ENCODE measurements at regions not wholly inside any gene's neighbourhood (a gene's known extent, or its start where the extent isn't known, plus 50 kb on each side); places are given as distances from the start of the nearest gene placed in this dataset.

DNA sequence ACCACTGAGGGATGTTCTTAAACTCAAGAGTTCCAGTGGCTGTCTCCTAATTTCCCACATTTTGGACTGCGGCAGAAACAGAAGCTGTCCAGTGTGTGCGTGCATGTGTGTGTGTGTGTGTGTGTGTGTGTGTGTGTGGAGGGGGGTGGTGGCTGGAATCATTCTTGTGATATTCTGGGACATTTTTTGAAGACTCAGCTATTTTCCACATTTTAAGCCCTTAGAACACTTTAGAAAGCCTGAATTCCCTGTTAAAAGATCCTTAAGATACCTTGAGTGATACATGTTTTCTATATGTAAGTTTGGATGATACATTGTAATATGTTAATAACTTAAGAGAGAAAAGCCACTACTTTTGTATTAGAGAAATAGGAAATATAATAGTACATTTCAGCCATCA, 636.4 kb downstream of the PLPP3 start:
- DNase-seq (ENCODE audit: low read depth in 1 of 2, low spot score in 2 of 2) = no peak
- Histone ChIP-seq H4K20me1 (replicated peaks in 1 of 2; ENCODE audit: control insufficient read depth in 1 of 2, insufficient read depth in 2 of 2, low read length in 2 of 2) (no peaks in the 10 kb centered on the region), H3K9ac (replicated peaks in 1 of 4; ENCODE audit: extremely low read depth in 1 of 4, low read depth in 3 of 4, low read length in 3 of 4) (no peak overlapping the region), H4K91ac (replicated peaks; ENCODE audit: insufficient read length, low read length) (no peak overlapping the region), H3K79me2 (ENCODE audit: control insufficient read depth in 1 of 2, insufficient read depth in 2 of 2, low read length in 2 of 2) (no peaks in the 10 kb centered on the region), H3K4ac (replicated peaks; ENCODE audit: insufficient read length, low read depth, low read length) (no peak overlapping the region), H2AK5ac (ENCODE audit: low read depth, low read length) (no peak overlapping the region), H2BK120ac (replicated peaks; ENCODE audit: low read depth, low read length) (no peak overlapping the region), H4K5ac (ENCODE audit: insufficient read length, low read depth, low read length) (no peak overlapping the region), H3K27me3 (replicated peaks in 1 of 4; ENCODE audit: control insufficient read depth in 3 of 4, extremely low read depth in 1 of 4, insufficient read depth in 3 of 4, low read length in 3 of 4) (no peaks in the 10 kb centered on the region), H3K36me3 (ENCODE audit: control insufficient read depth in 2 of 4, insufficient read depth in 4 of 4, low read length in 3 of 4) (no peaks in the 10 kb centered on the region), H2BK15ac (ENCODE audit: low read length) (no peak overlapping the region), H3K4me1 (replicated peaks in 1 of 4; ENCODE audit: control insufficient read depth in 3 of 4, insufficient read depth in 4 of 4, low read length in 3 of 4) (no peaks in the 10 kb centered on the region), H3K23ac (ENCODE audit: insufficient read length) (no peak overlapping the region), H3K79me1 (ENCODE audit: low read depth, low read length) (no peaks in the 10 kb centered on the region), H3K18ac (ENCODE audit: extremely low read depth, low read length) (no peak overlapping the region), H3K27ac (ENCODE audit: low read depth, low read length) (no peak overlapping the region), H3K4me2 (ENCODE audit: insufficient read depth in 1 of 2, low read depth in 2 of 2, low read length in 2 of 2) (no peak overlapping the region), H2BK5ac (ENCODE audit: low read depth, low read length) (no peak overlapping the region), H3K14ac (ENCODE audit: insufficient read length) (no peak overlapping the region), H3K9me3 (ENCODE audit: insufficient read depth in 2 of 2, low read depth in 1 of 2, low read length in 1 of 2) (no peaks in the 10 kb centered on the region), H2BK12ac (ENCODE audit: low read depth, low read length) (no peak overlapping the region), H3K23me2 (ENCODE audit: low read depth, low read length) (no peaks in the 10 kb centered on the region), H4K8ac (ENCODE audit: extremely low read depth, insufficient read depth, low read length) (no peak overlapping the region), H2AFZ (ENCODE audit: low read length) (no peak overlapping the region), H3K56ac (replicated peaks; ENCODE audit: insufficient read length, low read depth, low read length) (no peak overlapping the region), H2BK20ac (ENCODE audit: low read length) (no peak overlapping the region), H3K4me3 (ENCODE audit: extremely low read depth in 1 of 4, insufficient read depth in 2 of 4, low read depth in 3 of 4, low read length in 4 of 4) (no peak overlapping the region)
- 82% methylated on average over 2 of the region's 2 CpGs; no CpG with 5 or more reads in 1 of the 2 experiments for WGBS, 2 experiments (ENCODE audit: extremely low coverage in 1 of 2, insufficient coverage in 1 of 2, insufficient read length in 1 of 2, insufficient replicate concordance in 2 of 2, low coverage in 1 of 2, low lambda C conversion rate in 2 of 2, missing lambda C conversion rate in 1 of 2)
- no peak for FAIRE-seq
- POLR2A ChIA-PET (ENCODE audit: partially characterized antibody) = no interaction called here
- CTCF ChIA-PET (ENCODE audit: partially characterized antibody) = interaction anchor here (0.6 kb wide), 1 partner anchor 95 kb away, joined by 4 read pairs; no protein-coding TSS in a partner anchor
- TF ChIP-seq EP300 (IDR thresholded peaks at IDR 0.05; ENCODE audit: borderline replicate concordance in 1 of 2, low read depth in 2 of 2, low read length in 2 of 2) (no peak), BCL11A (IDR thresholded peaks at IDR 0.05; ENCODE audit: low read depth in 2 of 2, low read length in 2 of 2) (no peak), ZNF274 (IDR thresholded peaks at IDR 0.05; ENCODE audit: borderline replicate concordance, extremely low read depth, low read length) (no peak), CHD2 (IDR thresholded peaks at IDR 0.05; ENCODE audit: low read length) (no peak), YY1 (IDR thresholded peaks at IDR 0.05; ENCODE audit: low read depth, low read length) (no peak), MAFK (IDR thresholded peaks at IDR 0.05; ENCODE audit: low read depth, low read length) (no peak), EZH2 (IDR thresholded peaks at IDR 0.05; ENCODE audit: low read depth, low read length, severe bottlenecking) (no peak), CHD1 (IDR thresholded peaks at IDR 0.05; ENCODE audit: low read depth, low read length) (no peak)
